RWPE1 (cell line): ENCODE measurements at regions not wholly inside any gene's neighbourhood (a gene's known extent, or its start where the extent isn't known, plus 50 kb on each side); places are given as distances from the start of the nearest gene placed in this dataset.

Experiments
- CTCF ChIA-PET: fragments of 350-600 bp; sonication (Branson Sonifier 250); formaldehyde crosslinking; extraction: SDS; loops from one replicate; lab custom pipeline; 2021; lab: Yijun Ruan, JAX
- POLR2A ChIA-PET: fragments of 400-600 bp; formaldehyde crosslinking; extraction: SDS; loops from one replicate; lab custom pipeline; 2020; ENCODE audit warnings: antibody characterized with exemption; ENCODE audit not compliant: low non-redundant PET; lab: Yijun Ruan, JAX
- DNase-seq: peaks from one replicate; pipeline ENCODE4 v3.0.0; 2012; ENCODE audit warnings: low spot score
- H3K27ac ChIP-seq: fragments of 450-650 bp; 2 replicates; pipeline ENCODE4 v1.5.1; 2017
- TF ChIP-seq, protein P1 (sequence below): fragments of 450-650 bp; conservative IDR thresholded peaks from 2 replicates; pipeline ENCODE4 v1.5.1; 2017; ENCODE audit warnings: low read depth, mild to moderate bottlenecking

DNA sequence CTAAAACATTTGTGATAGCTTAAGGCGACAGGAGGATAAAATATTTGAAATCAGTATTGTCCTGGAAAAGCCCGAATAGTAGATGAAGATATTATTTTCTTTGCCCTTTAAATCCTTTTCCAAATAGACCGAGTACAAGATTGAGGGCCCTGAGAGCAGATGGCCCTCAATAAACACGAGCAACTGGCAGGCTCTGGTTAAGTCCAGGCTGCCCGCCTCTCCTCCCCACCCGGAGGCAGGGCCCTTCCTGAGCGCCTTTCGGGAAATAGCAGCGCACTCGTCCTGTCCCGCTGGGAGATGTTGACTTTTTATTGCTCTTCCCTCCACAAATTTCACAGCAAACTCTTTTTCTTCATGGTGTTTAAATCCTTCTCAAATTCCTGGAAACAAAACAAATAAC, 50.8 kb upstream of the MAX start:
- ChIA-PET POLR2A (no interaction called here), CTCF (no interaction called here)
- DNase-seq: no peak
- TF ChIP-seq, protein P1, sequence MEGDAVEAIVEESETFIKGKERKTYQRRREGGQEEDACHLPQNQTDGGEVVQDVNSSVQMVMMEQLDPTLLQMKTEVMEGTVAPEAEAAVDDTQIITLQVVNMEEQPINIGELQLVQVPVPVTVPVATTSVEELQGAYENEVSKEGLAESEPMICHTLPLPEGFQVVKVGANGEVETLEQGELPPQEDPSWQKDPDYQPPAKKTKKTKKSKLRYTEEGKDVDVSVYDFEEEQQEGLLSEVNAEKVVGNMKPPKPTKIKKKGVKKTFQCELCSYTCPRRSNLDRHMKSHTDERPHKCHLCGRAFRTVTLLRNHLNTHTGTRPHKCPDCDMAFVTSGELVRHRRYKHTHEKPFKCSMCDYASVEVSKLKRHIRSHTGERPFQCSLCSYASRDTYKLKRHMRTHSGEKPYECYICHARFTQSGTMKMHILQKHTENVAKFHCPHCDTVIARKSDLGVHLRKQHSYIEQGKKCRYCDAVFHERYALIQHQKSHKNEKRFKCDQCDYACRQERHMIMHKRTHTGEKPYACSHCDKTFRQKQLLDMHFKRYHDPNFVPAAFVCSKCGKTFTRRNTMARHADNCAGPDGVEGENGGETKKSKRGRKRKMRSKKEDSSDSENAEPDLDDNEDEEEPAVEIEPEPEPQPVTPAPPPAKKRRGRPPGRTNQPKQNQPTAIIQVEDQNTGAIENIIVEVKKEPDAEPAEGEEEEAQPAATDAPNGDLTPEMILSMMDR: no peak
- no peak overlapping the region for H3K27ac ChIP-seq

DNA sequence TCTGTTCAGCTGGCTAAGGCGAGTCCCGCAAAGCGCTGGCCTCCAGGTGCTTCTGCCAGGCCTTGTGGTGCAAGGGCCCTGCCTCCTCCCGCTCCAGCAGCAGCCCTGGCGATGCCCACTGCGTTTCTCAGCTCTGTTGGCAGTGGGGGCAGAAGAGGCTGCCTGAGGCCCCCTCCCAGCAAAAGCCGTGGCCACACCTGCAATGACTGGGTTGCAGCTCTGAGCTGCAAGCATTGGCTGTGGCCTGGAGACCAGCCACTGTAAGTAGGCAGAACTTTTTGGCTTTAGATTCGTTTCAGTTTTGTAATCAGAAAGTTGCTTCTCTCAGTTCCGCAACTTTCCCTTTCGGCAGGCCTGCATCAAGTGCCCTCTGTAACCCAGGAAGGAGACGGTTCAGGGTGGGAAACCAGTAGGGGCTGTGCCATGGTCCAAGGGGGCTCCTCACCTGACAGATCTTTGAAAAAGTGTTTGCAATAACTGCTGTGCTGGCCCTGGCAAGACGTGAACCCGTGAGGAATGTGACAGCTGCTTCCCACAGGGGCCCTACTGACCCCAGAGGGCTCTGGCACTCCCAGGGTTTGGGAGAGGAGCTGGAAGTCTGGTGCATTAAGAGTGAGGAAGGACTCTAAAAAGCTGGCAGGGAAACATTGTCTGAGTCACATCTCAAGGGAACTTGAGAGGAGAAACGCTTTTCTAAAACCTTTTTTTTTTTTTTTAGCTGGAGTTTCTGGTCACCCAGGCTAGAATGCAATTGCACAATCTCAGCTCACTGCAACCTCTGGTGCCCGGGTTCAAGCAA, 54.5 kb upstream of the MAX start:
- TF ChIP-seq, protein P1: no peak
- peak overlapping the region; percentile 30 for H3K27ac ChIP-seq
- ChIA-PET POLR2A (interaction anchor here (0.6 to 0.7 kb wide), 2 partner anchors 187 to 256 kb away, joined by 5 to 8 read pairs; partner anchors contain the start of gene FUT8), CTCF (no interaction called here)
- DNase-seq: no peak

DNA sequence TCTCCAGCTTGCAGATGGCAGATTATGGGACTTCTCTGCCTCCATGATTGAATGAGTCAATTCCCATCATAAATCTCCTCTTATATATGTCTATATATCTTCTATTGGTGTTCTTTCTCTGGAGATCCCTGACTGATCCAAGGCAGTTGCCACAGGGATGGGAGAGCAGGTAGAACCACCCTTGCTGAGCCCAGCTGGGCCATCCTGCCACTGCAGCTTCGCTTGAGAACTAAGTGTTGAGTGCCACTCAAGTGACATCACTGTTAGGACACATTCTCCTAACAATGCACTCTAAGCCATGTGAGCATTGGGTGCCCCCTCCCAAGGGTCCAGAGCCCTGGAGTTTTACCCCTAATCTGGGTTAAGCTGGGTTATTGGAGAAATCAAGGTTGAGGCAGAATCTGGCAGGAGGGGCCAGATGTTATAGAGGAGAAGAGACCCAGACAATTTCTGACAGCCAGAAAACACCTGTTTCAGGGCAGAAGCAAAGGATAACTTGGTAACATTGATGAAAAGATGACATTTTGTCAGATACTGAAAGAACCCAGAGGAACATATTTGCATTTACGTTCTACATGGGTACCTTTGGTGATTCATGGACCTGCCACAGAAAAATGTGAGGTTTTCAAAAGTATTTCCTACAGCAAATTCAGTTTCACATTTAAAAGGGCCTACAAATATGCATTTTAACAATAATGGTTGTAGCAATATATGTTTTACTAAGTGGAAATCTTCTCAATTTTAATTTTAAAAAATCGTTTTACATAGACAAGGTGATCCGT, 57.2 kb upstream of the MAX start:
- H3K27ac ChIP-seq: no peak overlapping the region
- ChIA-PET POLR2A (no interaction called here), CTCF (no interaction called here)

DNA sequence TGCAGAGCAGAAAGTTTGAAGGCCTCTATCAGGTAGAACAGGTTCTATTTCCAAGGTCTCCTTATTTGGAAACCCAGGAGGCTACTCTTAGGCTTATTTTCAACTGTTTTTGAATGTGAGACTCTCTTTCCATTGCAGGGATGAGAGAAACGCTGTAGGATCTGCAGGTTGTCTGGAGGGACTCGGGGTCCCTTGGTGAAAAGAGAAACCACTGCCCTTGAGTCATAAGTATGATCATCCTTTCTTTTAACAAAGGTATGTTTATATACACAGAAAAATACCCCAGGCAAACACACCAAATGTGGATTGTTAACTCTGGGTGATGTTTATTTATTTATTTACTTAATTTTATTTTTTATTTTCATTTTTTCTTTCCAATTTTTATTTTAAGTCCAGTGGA, 57.8 kb upstream of the MAX start:
- ChIA-PET POLR2A (no interaction called here), CTCF (interaction anchor here (0.5 kb wide), 1 partner anchor 1361 kb away, joined by 4 read pairs; no protein-coding TSS in a partner anchor)
- TF ChIP-seq, protein P1: no peak
- no peak overlapping the region for H3K27ac ChIP-seq
- no peak for DNase-seq

More for the DNA sequence above, 57.2 kb upstream of the MAX start:
- TF ChIP-seq, protein P1: no peak
- no peak for DNase-seq

DNA sequence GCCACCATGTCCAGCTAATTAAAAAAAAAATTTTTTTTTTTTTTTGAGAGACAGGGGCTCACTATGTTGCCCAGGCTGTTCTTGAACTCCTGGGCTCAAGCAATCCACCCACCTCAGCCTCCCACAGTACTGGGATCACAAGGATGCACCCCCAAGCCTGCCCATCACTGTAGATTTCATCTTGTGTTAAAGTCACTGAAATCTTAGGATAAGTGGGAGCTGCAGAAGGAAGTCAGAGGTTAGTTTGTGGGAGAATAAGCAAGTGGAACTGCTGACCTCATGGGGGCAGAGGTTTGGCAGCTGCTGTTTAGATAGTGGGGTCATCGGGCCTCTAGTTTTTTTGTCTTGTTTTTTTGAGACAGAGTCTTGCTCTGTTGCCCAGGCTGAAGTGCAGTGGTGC, 59.7 kb upstream of the MAX start:
- no peak for DNase-seq
- ChIA-PET CTCF (interaction anchor here (0.7 to 1.2 kb wide), 2 partner anchors 13 to 662 kb away, joined by 3 read pairs; no protein-coding TSS in a partner anchor), POLR2A (no interaction called here)
- H3K27ac ChIP-seq: no peak overlapping the region
- TF ChIP-seq, protein P1: no peak

DNA sequence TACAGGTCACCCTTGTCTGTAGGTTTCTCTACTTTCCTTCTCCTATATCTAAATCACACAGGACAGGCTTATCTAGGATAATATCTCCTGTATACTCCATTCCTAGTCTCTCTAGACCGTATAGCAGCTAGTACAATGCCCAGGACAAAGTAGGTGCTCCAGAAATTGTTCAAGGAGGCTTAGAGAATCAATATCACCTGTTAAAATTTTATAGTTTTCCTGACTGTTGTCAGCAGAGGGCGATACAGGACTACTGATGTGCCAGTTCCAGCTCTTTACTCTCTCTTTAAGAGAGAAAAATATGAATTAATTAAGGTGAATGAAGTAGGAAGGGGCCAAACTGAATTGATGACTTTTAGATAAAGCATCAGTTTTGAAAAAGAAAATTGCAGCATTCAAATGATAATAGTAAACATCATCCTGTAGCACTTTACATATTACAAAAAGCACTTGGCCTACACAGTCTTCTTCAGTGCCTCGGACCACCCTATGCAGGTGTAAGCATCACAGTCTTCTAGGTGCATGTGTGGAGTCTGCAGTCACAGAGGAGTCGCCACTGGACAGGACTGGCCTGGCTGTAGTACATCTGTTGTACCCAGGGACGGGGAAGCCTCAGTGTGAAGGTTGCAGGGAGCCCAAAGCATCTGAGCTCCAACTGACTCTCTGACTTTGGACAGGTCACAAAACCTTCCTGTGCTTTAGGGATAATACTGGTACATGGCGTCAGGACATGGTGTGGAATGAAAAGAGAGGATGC, 61.9 kb upstream of the MAX start:
- DNase-seq: peak; percentile 60
- H3K27ac ChIP-seq: no peak overlapping the region
- ChIA-PET CTCF (interaction anchor here (0.6 to 2.3 kb wide), 18 partner anchors 14 to 1240 kb away, joined by 3 to 13 read pairs (median 4); partner anchors contain the start of gene FUT8), POLR2A (no interaction called here)
- TF ChIP-seq, protein P1: peak; percentile 72
